Epithelial cell of esophagus (primary cell): ENCODE measurements at regions not wholly inside any gene's neighbourhood (a gene's known extent, or its start where the extent isn't known, plus 50 kb on each side); places are given as distances from the start of the nearest gene placed in this dataset.
A peak's percentile ranks its signal among the peaks of the same experiment; 100 is the strongest.

Experiments used
- DNase-seq: peaks from one replicate; pipeline ENCODE4 v3.0.0; 2010; ENCODE audit warnings: low read depth
- H3K4me3 ChIP-seq: 2 replicates; pipeline ENCODE4 v1.5.1; 2011; ENCODE audit warnings: mild to moderate bottlenecking, low read length, control low read depth
- TF ChIP-seq, protein P1 (sequence below): IDR thresholded peaks from 2 replicates; pipeline ENCODE4 v1.5.1; 2011; ENCODE audit warnings: low read depth, mild to moderate bottlenecking, low read length, control low read depth, inconsistent platforms; ENCODE audit not compliant: insufficient read depth; ENCODE audit errors: missing control alignments

DNA sequence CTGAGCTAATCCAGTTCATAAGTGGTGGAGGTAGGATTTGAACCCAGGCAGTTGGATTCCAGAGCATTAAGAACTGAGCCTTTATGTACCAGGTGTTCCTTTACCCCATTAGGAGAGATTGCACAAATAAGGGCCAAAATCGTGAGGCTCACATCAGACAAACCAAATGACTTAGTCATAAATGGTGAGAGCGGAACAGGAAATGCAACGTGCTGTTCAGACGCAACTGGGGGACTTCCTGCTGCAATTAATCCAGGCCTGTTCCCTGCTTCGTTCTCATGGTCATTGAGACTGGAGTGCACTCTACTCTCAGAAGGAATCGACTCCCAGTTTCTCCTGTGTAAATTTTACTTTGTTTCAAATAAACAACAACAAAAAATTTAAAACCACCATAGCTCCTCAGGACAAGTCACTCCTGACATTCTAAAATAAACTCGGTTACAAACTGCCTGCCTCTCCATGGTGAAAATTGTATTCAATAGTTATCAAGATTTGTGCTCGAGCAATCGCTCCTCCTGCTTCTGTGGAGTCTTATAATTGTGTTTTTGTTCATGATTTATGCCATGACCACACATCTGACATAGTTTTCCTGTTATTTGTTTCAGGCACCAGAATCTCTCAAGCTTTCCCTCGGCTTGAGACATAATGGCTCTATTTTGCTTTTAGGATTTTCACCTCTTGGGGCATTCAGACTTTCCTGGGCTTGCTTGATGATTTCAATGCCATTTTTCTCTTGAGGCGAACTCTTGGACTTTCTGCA is 115.3 kb upstream of the BMPER start:
- DNase-seq: peak; percentile 48
- no peak overlapping the region for H3K4me3 ChIP-seq
- TF ChIP-seq, protein P1, sequence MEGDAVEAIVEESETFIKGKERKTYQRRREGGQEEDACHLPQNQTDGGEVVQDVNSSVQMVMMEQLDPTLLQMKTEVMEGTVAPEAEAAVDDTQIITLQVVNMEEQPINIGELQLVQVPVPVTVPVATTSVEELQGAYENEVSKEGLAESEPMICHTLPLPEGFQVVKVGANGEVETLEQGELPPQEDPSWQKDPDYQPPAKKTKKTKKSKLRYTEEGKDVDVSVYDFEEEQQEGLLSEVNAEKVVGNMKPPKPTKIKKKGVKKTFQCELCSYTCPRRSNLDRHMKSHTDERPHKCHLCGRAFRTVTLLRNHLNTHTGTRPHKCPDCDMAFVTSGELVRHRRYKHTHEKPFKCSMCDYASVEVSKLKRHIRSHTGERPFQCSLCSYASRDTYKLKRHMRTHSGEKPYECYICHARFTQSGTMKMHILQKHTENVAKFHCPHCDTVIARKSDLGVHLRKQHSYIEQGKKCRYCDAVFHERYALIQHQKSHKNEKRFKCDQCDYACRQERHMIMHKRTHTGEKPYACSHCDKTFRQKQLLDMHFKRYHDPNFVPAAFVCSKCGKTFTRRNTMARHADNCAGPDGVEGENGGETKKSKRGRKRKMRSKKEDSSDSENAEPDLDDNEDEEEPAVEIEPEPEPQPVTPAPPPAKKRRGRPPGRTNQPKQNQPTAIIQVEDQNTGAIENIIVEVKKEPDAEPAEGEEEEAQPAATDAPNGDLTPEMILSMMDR: no peak

DNA sequence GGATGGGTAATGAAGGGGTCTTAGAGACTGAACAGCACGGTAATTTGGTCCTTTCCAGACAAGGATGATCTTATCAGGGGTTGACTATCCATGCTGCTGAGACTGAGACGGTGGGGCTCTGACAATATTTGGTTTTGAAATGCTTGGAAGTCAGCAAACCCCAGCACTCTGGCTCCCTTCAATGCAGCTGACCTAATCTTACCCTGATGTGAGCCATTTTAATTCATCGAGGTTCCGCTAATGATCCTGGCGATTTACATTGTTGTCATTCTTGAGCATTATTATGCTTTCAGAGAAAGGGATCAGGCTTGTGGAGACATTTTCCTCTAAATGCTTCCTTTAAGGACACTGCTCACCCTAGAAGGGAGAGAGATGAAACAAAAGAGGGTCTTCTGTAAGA is 114.6 kb upstream of the BMPER start:
- H3K4me3 ChIP-seq: no peak overlapping the region
- TF ChIP-seq, protein P1: no peak
- no peak for DNase-seq

DNA sequence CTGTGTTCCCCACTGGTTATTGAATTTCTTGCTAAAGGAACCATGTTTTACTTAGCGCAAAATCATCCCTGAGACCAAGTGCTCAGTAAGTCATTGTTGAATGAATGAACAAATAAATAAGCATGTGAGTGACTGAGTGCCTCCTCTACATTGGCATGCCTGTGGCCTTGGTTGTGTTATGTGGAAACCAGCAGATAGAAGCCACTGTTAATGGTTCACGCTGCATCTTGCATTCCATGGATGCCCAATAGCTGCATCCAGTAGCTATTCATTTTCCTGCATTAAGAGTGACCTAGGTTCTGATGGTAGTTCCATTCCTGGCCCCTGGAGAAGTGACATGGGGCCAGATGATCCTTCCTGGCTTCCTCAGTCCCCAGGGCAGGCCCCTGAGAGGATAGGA is 113.3 kb upstream of the BMPER start:
- no peak for DNase-seq
- TF ChIP-seq, protein P1: no peak

DNA sequence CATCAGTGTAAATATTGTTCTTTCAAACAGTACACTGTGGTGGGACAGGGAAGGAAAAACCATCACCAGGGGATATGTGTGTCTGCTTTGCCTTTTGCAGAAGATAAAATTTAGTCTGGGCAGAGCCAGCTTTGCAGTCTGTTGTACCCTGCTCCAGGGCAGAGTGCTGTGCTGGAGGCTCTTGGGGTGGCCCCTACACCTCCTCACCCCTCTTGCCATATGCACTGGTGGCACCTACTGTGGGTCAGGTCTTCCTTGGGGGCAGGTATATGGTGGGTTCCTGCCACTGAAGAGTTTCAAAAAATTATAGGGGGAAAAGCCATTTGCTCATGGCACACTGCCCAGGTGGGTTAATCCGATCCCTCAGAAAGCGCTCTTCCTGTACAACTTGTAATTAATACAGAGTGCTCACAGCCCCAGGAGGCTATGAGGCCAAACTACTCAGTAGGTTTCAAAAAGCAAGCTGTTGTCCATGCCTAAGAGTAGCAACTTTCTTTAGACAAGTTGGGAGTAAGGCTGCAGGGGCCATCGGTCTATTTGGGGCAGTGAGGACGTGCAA is 112.7 kb upstream of the BMPER start:
- no peak overlapping the region for H3K4me3 ChIP-seq
- no peak for DNase-seq
- TF ChIP-seq, protein P1: no peak

More for the DNA sequence above, 113.3 kb upstream of the BMPER start:
- no peak overlapping the region for H3K4me3 ChIP-seq

DNA sequence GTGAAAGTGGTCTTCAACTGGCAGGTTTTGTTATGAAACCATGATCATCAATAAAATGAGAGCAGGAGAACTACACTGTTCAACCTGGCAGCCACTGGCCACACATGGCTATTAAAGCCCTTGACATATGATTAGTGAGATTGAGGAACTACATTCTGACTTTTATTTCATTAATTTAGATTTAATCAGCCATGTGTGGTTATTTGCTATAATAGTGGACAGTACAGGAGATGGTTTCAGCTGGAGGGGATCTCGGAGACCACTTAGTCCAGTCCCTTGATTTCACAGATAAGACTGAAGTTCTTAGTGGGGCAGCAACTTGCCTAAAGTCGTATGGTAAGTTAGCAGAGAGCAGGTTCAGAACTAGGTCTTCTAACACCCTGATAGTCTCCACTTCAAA is 111.7 kb upstream of the BMPER start:
- no peak overlapping the region for H3K4me3 ChIP-seq
- no peak for DNase-seq
- TF ChIP-seq, protein P1: no peak

DNA sequence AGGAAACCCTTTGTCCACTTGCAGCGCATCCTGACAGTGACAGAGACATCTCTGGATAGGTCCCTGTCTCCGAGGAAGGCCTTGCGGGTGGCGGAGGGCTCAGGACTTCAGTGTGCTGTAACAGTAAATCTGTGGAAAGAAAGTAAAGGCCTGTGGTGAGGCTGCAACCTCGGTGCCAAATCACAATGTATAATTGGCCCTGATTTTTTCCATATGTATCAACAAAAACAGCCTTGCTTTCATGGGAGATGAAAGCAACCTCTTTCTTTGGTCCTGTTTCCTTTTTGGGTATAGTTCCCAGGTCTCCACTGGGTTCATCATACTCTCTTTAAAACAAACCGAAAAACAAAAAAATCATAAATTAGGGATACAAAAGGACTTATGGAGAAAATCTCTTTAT is 110.9 kb upstream of the BMPER start:
- TF ChIP-seq, protein P1: no peak
- DNase-seq: no peak
- H3K4me3 ChIP-seq: no peak overlapping the region

DNA sequence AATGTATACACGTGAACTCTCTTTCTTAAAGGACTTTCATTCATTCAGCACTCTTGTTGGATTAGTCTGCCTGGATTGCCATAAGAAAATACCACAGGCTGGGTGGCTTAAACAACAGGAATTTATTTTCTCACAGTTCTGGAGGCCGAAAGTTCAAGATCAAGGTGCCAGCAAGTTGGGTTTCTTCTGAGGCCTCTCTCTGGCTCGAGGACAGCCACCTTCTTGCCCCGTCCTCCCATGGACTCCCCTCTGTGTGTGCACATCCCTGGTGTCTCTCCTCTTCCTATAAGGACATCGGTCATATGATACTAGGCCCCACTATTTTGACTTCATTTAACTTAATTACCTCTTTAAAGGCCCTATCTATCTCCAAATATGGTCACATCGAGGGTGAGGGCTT is 110.4 kb upstream of the BMPER start:
- DNase-seq: no peak
- TF ChIP-seq, protein P1: no peak
- H3K4me3 ChIP-seq: no peak overlapping the region
